ENCODE measurements at regions not wholly inside any gene's neighbourhood (a gene's known extent, or its start where the extent isn't known, plus 50 kb on each side); places are given as distances from the start of the nearest gene placed in this dataset.
A peak's percentile ranks its signal among the peaks of the same experiment; 100 is the strongest.
"Not testable (repeated sequence)": the region's sequence is repeated elsewhere in the genome, so short reads cannot be mapped to it uniquely, and the experiment has no call there.

DNA sequence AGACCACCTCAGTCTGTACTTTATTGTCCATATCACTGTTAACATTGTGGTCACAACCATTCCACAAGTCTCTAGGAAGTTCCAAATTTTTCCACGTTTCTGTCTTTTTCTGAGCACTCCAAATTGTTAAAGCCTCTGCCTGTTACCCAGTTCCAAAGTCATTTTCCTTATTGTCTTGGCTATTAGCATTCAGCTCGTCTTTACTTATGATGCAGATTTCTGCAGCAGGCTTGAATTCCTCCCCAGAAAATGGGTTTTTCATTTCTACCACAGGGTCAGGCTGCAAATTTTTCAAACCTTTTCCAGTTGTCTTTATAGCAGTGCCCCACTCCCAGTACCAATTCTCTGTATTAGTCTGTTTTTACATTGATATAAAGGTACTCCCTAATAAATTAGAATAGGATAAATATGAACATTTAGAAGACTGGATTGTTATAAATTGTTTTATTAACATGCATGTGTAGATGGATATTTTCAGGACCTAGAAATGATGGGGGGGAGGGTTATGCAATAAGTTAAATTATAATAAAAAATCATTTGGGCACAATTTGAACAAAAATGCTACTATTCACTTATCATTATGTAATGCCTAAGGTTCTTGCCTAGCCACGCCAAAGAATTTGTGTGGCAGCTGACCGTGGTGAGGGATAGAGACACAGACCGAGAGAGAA is 595.3 kb upstream of the ADGRB3 start:
- Histone ChIP-seq H3K27me3 (ENCODE audit: control insufficient read depth, insufficient read depth, low read length) (no peaks in the 10 kb centered on the region), H3K4me3 (ENCODE audit: low read length) (peak overlapping the region; percentile 51), H3K36me3 (ENCODE audit: control insufficient read depth, low read depth, low read length) (no peaks in the 10 kb centered on the region), H3K9me3 (ENCODE audit: control insufficient read depth, low read depth, low read length) (peaks cover 9% of the 10 kb centered on the region), H3K4me1 (ENCODE audit: control insufficient read depth, low read depth, low read length) (peaks cover 46% of the 10 kb centered on the region), H3K27ac (ENCODE audit: low read length) (peak overlapping the region; percentile 97), H3K9ac (ENCODE audit: low read length) (peak overlapping the region; percentile 84)

DNA sequence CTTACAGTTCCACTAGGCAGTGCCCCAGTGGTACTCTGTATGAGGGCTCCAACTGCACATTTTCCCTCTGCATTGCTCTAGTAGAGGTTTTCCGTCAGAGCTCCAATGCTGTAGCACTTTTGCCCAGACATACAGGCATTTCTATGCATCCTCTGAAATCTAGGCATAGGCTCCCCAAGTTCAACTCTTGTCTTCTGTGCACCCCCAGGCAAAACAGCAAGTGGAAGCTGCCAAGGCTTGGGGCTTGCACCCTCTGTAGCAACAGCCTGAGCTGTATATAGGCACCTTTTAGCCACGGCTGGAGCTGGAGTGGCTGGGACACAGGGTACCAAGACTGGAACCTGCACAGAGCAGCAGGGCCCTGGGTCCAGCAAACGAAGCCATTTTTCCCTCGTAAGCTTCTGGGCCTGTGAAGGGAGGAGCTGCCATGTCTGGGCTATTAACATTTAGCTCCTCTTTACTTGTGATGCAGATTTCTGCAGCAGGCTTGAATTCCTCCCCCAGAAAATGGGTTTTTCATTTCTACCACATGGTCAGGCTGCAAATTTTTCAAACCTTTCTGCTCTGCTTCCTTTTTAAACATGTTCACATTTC is 596.2 kb upstream of the ADGRB3 start:
- H3K9ac ChIP-seq (ENCODE audit: low read length) = peak overlapping the region; percentile 84
- no peaks in the 10 kb centered on the region for H3K36me3 ChIP-seq (ENCODE audit: control insufficient read depth, low read depth, low read length)
- H3K27ac ChIP-seq (ENCODE audit: low read length) = peak overlapping the region; percentile 97
- H3K27me3 ChIP-seq (ENCODE audit: control insufficient read depth, insufficient read depth, low read length) = no peaks in the 10 kb centered on the region
- H3K9me3 ChIP-seq (ENCODE audit: control insufficient read depth, low read depth, low read length) = peaks cover 12% of the 10 kb centered on the region
- H3K4me1 ChIP-seq (ENCODE audit: control insufficient read depth, low read depth, low read length) = peaks cover 46% of the 10 kb centered on the region
- peak overlapping the region; percentile 51 for H3K4me3 ChIP-seq (ENCODE audit: low read length)

- Histone ChIP-seq H3K4me1 (ENCODE audit: control insufficient read depth, low read depth, low read length) (no peaks in the 10 kb centered on the region), H3K27me3 (ENCODE audit: control insufficient read depth, insufficient read depth, low read length) (no peaks in the 10 kb centered on the region), H3K36me3 (ENCODE audit: control insufficient read depth, low read depth, low read length) (no peaks in the 10 kb centered on the region), H3K4me3 (ENCODE audit: low read length) (no peak overlapping the region), H3K27ac (ENCODE audit: low read length) (no peak overlapping the region), H3K9me3 (ENCODE audit: control insufficient read depth, low read depth, low read length) (peaks cover 7% of the 10 kb centered on the region), H3K9ac (ENCODE audit: low read length) (no peak overlapping the region)
Measured at GRCh38 chr6:68032217-68032616, 602.9 kb upstream of the ADGRB3 start.

DNA sequence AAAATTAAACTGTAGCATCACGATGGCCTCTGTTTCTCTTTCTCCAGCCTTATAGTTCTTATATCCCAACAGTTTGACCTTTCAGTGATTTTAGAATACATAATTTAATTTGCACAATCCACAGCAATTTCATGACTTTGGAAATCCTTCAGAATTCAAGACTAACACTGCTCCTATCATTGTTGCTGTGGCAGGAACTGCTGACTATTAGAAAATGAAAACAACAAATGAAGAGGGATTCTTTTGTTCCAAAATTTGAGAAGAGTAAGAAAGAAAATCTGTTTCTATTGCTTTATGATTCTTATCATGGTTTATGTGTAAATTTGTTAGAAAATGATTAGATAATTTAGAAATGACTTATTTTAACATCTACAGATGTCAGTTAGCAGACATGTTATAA is 604.0 kb upstream of the ADGRB3 start:
- Histone ChIP-seq H3K27ac (ENCODE audit: low read length) (no peak overlapping the region), H3K9ac (ENCODE audit: low read length) (no peak overlapping the region), H3K4me1 (ENCODE audit: control insufficient read depth, low read depth, low read length) (no peaks in the 10 kb centered on the region), H3K4me3 (ENCODE audit: low read length) (no peak overlapping the region), H3K36me3 (ENCODE audit: control insufficient read depth, low read depth, low read length) (no peaks in the 10 kb centered on the region), H3K27me3 (ENCODE audit: control insufficient read depth, insufficient read depth, low read length) (no peaks in the 10 kb centered on the region), H3K9me3 (ENCODE audit: control insufficient read depth, low read depth, low read length) (peaks cover 6% of the 10 kb centered on the region)

DNA sequence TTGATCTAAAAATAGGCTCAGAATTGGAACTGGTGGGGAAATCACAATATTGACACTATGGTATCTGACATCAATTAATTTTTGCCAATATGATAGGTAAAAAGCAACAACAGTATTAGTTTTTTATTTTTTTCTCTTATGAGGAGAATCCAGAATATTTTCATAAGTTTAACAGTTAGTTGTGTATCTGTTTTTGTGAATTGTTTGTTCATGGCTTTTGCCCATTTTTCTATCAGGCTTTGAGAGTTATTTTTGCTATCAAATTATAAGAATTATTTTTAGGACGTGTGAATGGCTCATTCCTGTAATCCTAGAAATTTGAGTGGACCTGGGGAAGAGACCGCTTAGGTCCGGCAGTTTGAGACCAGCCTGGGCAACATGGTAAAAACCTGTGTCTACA is 608.6 kb upstream of the ADGRB3 start:
- Histone ChIP-seq H3K4me3 (ENCODE audit: low read length) (no peak overlapping the region), H3K9ac (ENCODE audit: low read length) (no peak overlapping the region), H3K4me1 (ENCODE audit: control insufficient read depth, low read depth, low read length) (no peaks in the 10 kb centered on the region), H3K27me3 (ENCODE audit: control insufficient read depth, insufficient read depth, low read length) (no peaks in the 10 kb centered on the region), H3K27ac (ENCODE audit: low read length) (no peak overlapping the region), H3K9me3 (ENCODE audit: control insufficient read depth, low read depth, low read length) (no peaks in the 10 kb centered on the region), H3K36me3 (ENCODE audit: control insufficient read depth, low read depth, low read length) (no peaks in the 10 kb centered on the region)

GRCh38 chr6:68025764-68026163 is 609.3 kb upstream of the ADGRB3 start:
- Histone ChIP-seq H3K36me3 (ENCODE audit: control insufficient read depth, low read depth, low read length) (no peaks in the 10 kb centered on the region), H3K27me3 (ENCODE audit: control insufficient read depth, insufficient read depth, low read length) (no peaks in the 10 kb centered on the region), H3K4me3 (ENCODE audit: low read length) (no peak overlapping the region), H3K4me1 (ENCODE audit: control insufficient read depth, low read depth, low read length) (no peaks in the 10 kb centered on the region), H3K27ac (ENCODE audit: low read length) (no peak overlapping the region), H3K9me3 (ENCODE audit: control insufficient read depth, low read depth, low read length) (no peaks in the 10 kb centered on the region), H3K9ac (ENCODE audit: low read length) (no peak overlapping the region)

- H3K9me3 ChIP-seq (ENCODE audit: control insufficient read depth, low read depth, low read length) = no peaks in the 10 kb centered on the region
- H3K4me3 ChIP-seq (ENCODE audit: low read length) = no peak overlapping the region
- H3K9ac ChIP-seq (ENCODE audit: low read length) = no peak overlapping the region
- no peaks in the 10 kb centered on the region for H3K36me3 ChIP-seq (ENCODE audit: control insufficient read depth, low read depth, low read length)
- no peak overlapping the region for H3K27ac ChIP-seq (ENCODE audit: low read length)
- H3K27me3 ChIP-seq (ENCODE audit: control insufficient read depth, insufficient read depth, low read length) = no peaks in the 10 kb centered on the region
- H3K4me1 ChIP-seq (ENCODE audit: control insufficient read depth, low read depth, low read length) = no peaks in the 10 kb centered on the region
Measured at GRCh38 chr6:68024570-68025269, 610.4 kb upstream of the ADGRB3 start.

- not testable (repeated sequence) for H3K27me3 ChIP-seq (ENCODE audit: control insufficient read depth, insufficient read depth, low read length); H3K36me3 ChIP-seq (ENCODE audit: control insufficient read depth, low read depth, low read length); H3K4me1 ChIP-seq (ENCODE audit: control insufficient read depth, low read depth, low read length); H3K9ac ChIP-seq (ENCODE audit: low read length); H3K9me3 ChIP-seq (ENCODE audit: control insufficient read depth, low read depth, low read length); H3K4me3 ChIP-seq (ENCODE audit: low read length); H3K27ac ChIP-seq (ENCODE audit: low read length)
Measured at GRCh38 chr6:68022968-68023367, 612.1 kb upstream of the ADGRB3 start.

DNA sequence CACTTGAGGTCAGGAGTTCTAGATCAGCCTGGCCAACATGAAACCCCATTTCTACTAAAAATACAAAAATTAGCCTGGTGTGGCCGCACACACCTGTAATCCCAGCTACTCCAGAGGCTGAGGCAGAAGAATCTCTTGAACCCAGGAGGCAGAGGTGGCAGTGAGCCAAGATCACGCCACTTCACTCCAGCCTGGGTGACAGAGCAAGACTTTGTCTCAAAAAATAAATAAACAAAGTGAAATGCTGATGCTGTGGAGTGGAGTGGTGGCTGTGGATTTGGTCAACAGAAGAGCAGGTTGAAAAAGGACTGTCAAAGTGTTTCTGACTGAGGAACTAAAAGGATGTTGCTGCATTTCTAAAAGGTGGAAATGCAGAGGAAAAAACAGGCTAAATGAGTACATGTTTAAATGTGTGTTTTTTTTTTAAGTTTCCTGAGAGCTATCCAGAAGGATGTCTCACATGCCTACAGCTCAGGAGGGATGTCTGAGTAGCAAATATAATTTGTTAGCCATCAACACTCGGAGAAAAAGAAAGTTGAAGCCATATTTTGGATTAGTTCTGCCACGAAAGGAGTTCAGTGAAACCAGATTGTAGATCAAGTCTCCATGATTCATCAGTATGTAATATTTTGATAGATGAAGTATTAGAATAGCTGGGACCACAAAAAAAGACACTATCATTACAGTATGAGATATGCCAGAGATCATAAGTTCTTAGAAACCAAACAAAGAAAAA is 621.1 kb upstream of the ADGRB3 start:
- H3K4me3 ChIP-seq (ENCODE audit: low read length) = no peak overlapping the region
- no peak overlapping the region for H3K27ac ChIP-seq (ENCODE audit: low read length)
- no peaks in the 10 kb centered on the region for H3K9me3 ChIP-seq (ENCODE audit: control insufficient read depth, low read depth, low read length)
- H3K27me3 ChIP-seq (ENCODE audit: control insufficient read depth, insufficient read depth, low read length) = no peaks in the 10 kb centered on the region
- no peak overlapping the region for H3K9ac ChIP-seq (ENCODE audit: low read length)
- peaks cover 10% of the 10 kb centered on the region for H3K4me1 ChIP-seq (ENCODE audit: control insufficient read depth, low read depth, low read length)
- no peaks in the 10 kb centered on the region for H3K36me3 ChIP-seq (ENCODE audit: control insufficient read depth, low read depth, low read length)

DNA sequence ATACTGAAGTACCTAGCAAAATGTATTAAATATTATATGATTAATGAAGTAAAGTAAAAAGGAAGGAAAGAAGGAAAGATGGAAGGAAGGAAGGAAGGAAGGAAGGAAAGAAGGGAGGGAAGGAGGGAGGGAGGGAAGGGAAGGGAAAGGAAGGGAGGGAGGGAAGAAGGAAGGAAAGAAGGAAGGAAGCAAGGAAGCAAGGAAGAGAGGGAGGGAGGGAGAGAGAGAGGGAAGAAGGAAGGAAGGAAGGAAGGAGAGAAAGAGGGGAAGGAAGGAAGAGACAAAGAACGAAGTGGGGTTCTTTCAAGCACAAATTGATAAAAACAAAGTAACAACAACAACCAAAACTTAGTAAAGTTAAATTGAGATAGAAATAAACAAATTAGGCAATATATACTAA is 622.3 kb upstream of the ADGRB3 start:
- no peaks in the 10 kb centered on the region for H3K36me3 ChIP-seq (ENCODE audit: control insufficient read depth, low read depth, low read length)
- H3K9me3 ChIP-seq (ENCODE audit: control insufficient read depth, low read depth, low read length) = no peaks in the 10 kb centered on the region
- no peak overlapping the region for H3K9ac ChIP-seq (ENCODE audit: low read length)
- H3K4me1 ChIP-seq (ENCODE audit: control insufficient read depth, low read depth, low read length) = peaks cover 10% of the 10 kb centered on the region
- no peak overlapping the region for H3K4me3 ChIP-seq (ENCODE audit: low read length)
- no peaks in the 10 kb centered on the region for H3K27me3 ChIP-seq (ENCODE audit: control insufficient read depth, insufficient read depth, low read length)
- no peak overlapping the region for H3K27ac ChIP-seq (ENCODE audit: low read length)

DNA sequence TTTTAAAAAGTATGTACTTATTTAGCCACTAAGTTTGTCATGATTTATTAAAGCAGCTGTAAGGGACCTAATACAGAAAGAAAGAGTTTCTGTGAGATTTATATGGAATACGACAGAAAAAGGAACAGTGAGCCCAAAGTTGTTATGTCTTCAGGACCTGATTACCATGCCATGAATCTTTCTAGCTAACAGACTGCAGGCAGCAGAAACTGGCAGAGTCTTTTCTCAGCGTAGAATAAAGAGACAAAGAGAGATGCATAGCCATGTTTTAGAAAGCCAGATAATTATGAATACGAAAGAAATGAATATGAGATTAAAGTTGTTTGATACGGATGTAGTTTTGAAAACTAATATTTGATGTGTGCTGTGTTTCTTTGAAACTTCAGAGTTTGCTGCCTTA is 624.1 kb upstream of the ADGRB3 start:
- no peaks in the 10 kb centered on the region for H3K36me3 ChIP-seq (ENCODE audit: control insufficient read depth, low read depth, low read length)
- H3K4me3 ChIP-seq (ENCODE audit: low read length) = no peak overlapping the region
- H3K9me3 ChIP-seq (ENCODE audit: control insufficient read depth, low read depth, low read length) = no peaks in the 10 kb centered on the region
- H3K4me1 ChIP-seq (ENCODE audit: control insufficient read depth, low read depth, low read length) = peaks cover 7% of the 10 kb centered on the region
- H3K27ac ChIP-seq (ENCODE audit: low read length) = no peak overlapping the region
- H3K9ac ChIP-seq (ENCODE audit: low read length) = no peak overlapping the region
- H3K27me3 ChIP-seq (ENCODE audit: control insufficient read depth, insufficient read depth, low read length) = no peaks in the 10 kb centered on the region

Data from iPS-18a (cell line).